BE2C (cell line): ENCODE measurements at regions not wholly inside any gene's neighbourhood (a gene's known extent, or its start where the extent isn't known, plus 50 kb on each side); places are given as distances from the start of the nearest gene placed in this dataset.
A peak's percentile ranks its signal among the peaks of the same experiment; 100 is the strongest.

Source experiments
- DNase-seq: peaks from one replicate; pipeline ENCODE4 v3.0.0-alpha.2; 2020
- H3K27me3 ChIP-seq: fragments of 250-450 bp; sonication (Bioruptor Pico); 2 replicates; pipeline ENCODE4 v1.5.1; 2020; ENCODE audit warnings: mild to moderate bottlenecking
- H3K36me3 ChIP-seq: fragments of 250-450 bp; sonication (Bioruptor Pico); 2 replicates; pipeline ENCODE4 v1.5.1; 2020; ENCODE audit warnings: mild to moderate bottlenecking
- H3K4me1 ChIP-seq: fragments of 250-450 bp; sonication (Bioruptor Pico); 2 replicates; pipeline ENCODE4 v1.5.1; 2020
- H3K4me3 ChIP-seq: 2 replicates; pipeline ENCODE4 v1.5.1; 2011; ENCODE audit warnings: low read depth, low read length
- H3K9me3 ChIP-seq: fragments of 250-450 bp; sonication (Bioruptor Pico); 2 replicates; pipeline ENCODE4 v1.5.1; 2020
- TF ChIP-seq, protein P1 (sequence below): IDR thresholded peaks from 2 replicates; pipeline ENCODE4 v1.5.1; 2012; ENCODE audit warnings: mild to moderate bottlenecking, low read depth, low read length

- H3K27me3 ChIP-seq, result no peaks in the 10 kb centered on the region
- H3K4me3 ChIP-seq, result no peak overlapping the region
- TF ChIP-seq, protein P1, sequence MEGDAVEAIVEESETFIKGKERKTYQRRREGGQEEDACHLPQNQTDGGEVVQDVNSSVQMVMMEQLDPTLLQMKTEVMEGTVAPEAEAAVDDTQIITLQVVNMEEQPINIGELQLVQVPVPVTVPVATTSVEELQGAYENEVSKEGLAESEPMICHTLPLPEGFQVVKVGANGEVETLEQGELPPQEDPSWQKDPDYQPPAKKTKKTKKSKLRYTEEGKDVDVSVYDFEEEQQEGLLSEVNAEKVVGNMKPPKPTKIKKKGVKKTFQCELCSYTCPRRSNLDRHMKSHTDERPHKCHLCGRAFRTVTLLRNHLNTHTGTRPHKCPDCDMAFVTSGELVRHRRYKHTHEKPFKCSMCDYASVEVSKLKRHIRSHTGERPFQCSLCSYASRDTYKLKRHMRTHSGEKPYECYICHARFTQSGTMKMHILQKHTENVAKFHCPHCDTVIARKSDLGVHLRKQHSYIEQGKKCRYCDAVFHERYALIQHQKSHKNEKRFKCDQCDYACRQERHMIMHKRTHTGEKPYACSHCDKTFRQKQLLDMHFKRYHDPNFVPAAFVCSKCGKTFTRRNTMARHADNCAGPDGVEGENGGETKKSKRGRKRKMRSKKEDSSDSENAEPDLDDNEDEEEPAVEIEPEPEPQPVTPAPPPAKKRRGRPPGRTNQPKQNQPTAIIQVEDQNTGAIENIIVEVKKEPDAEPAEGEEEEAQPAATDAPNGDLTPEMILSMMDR, result no peak
- no peaks in the 10 kb centered on the region for H3K4me1 ChIP-seq
- no peaks in the 10 kb centered on the region for H3K36me3 ChIP-seq
- no peaks in the 10 kb centered on the region for H3K9me3 ChIP-seq
- no peak for DNase-seq
Measured at GRCh38 chr4:124243671-124244366, 468.7 kb downstream of the ANKRD50 start.

- Histone ChIP-seq H3K4me3 (no peak overlapping the region), H3K27me3 (no peaks in the 10 kb centered on the region), H3K9me3 (no peaks in the 10 kb centered on the region), H3K4me1 (no peaks in the 10 kb centered on the region), H3K36me3 (no peaks in the 10 kb centered on the region)
- TF ChIP-seq, protein P1, result no peak
- DNase-seq, result no peak
Measured at GRCh38 chr4:124253080-124253479, 459.5 kb downstream of the ANKRD50 start.

DNA sequence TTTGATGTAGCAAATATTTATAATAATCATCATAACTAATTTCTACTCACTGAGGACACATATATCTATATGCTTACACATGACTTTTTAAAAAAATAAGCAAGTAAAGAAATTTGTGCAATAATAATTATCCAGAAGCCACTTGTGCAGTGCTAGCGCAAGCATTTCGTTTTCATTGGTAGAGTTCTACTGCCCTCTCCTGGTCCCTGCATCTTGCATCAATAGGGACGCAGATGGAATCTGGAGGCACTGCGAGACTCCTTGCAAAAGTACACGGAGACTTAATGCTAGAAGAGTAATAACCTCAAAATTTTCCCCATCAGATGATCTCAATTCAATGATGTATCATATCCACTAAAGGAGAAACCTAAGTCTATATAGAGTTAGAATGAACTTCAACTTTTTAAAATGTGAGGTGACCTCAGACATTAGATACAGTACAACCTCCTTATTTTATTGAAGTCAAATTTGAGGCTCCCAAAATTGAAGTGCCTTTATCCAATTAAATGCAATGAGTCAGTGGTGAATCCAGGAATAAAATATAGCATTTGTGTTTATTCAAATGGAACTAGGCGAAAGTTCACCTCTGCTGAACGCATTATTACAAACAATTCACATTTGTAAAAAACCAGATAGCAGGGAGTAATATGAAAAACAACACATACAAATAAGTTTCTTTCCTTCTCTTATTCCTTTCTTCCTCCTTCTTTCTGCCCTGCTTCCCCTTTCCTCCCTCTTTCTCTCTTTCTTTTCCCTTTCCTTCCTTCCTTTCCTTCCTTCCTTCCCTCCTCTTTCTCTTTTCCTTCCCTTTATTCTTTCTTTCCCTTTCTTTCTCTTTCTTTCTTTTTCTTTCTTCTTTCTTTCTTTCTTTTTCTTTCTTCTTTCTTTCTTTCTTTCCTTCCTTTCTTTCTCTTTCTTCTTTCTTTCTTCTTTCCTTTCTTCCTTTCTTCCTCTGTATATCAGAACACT, 450.0 kb downstream of the ANKRD50 start:
- Histone ChIP-seq H3K9me3 (no peaks in the 10 kb centered on the region), H3K36me3 (no peaks in the 10 kb centered on the region), H3K27me3 (peaks cover 4% of the 10 kb centered on the region; the same call in 1 of the 2 replicates), H3K4me3 (no peak overlapping the region), H3K4me1 (no peaks in the 10 kb centered on the region)
- peak; percentile 57 for DNase-seq
- TF ChIP-seq, protein P1, result peak; percentile 94

GRCh38 chr4:124265701-124266100, 446.8 kb downstream of the ANKRD50 start:
- H3K4me1 ChIP-seq, result no peaks in the 10 kb centered on the region
- TF ChIP-seq, protein P1, result no peak

DNA sequence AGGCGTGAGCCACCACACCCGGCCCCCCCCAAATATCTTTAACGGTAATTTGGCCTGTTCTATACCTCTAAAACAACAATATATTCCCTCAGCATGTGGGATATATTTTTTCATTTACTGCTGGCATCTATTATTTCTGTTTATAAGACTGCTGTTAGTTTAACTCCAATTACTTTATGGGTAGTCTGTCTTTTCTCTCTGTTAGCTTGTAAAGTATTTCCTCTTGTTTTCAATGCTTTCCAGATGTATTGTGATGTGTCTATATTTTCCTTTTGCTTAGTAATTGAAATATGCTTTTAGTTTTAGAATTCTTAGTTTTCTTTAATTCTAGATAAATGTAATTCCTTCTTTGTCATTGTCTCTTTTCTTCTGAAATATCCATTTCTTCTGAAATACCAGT, 445.8 kb downstream of the ANKRD50 start:
- TF ChIP-seq, protein P1, result no peak
- Histone ChIP-seq H3K36me3 (no peaks in the 10 kb centered on the region), H3K9me3 (no peaks in the 10 kb centered on the region), H3K4me3 (no peak overlapping the region), H3K27me3 (no peaks in the 10 kb centered on the region), H3K4me1 (no peaks in the 10 kb centered on the region)
- DNase-seq, result no peak

More at GRCh38 chr4:124265701-124266100, 446.8 kb downstream of the ANKRD50 start:
- H3K36me3 ChIP-seq, result no peaks in the 10 kb centered on the region
- no peak for DNase-seq
- H3K9me3 ChIP-seq, result no peaks in the 10 kb centered on the region
- H3K4me3 ChIP-seq, result no peak overlapping the region
- no peaks in the 10 kb centered on the region for H3K27me3 ChIP-seq
